ENCODE measurements at regions not wholly inside any gene's neighbourhood (a gene's known extent, or its start where the extent isn't known, plus 50 kb on each side); places are given as distances from the start of the nearest gene placed in this dataset.
"Not testable (repeated sequence)": the region's sequence is repeated elsewhere in the genome, so short reads cannot be mapped to it uniquely, and the experiment has no call there.

GRCh38 chr2:53378791-53379190 is 388.8 kb upstream of the CHAC2 start:
- no peak overlapping the region for H3K27ac Mint-ChIP-seq
- peaks cover 3% of the 10 kb centered on the region for H3K9me3 Mint-ChIP-seq
- DNase-seq (ENCODE audit: low spot score) (no peak), ATAC-seq (no peak)
- H3K4me1 Mint-ChIP-seq (ENCODE audit: low read depth in 2 of 2), result no peaks in the 10 kb centered on the region
- no peak overlapping the region for H3K4me3 Mint-ChIP-seq
- H3K27me3 Mint-ChIP-seq, result no peaks in the 10 kb centered on the region
- H3K36me3 Mint-ChIP-seq, result no peaks in the 10 kb centered on the region

- Mint-ChIP-seq H3K36me3 (no peaks in the 10 kb centered on the region), H3K4me3 (no peak overlapping the region), H3K4me1 (ENCODE audit: low read depth in 2 of 2) (no peaks in the 10 kb centered on the region), H3K27me3 (no peaks in the 10 kb centered on the region), H3K9me3 (peaks cover 7% of the 10 kb centered on the region), H3K27ac (no peak overlapping the region)
- ATAC-seq, result no peak
- DNase-seq (ENCODE audit: low spot score), result no peak
These were observed 394.5 kb upstream of the CHAC2 start for GRCh38 chr2:53373126-53373525.

- no peaks in the 10 kb centered on the region for H3K27me3 Mint-ChIP-seq
- no peaks in the 10 kb centered on the region for H3K4me1 Mint-ChIP-seq (ENCODE audit: low read depth in 2 of 2)
- H3K9me3 Mint-ChIP-seq, result peaks cover 5% of the 10 kb centered on the region
- ATAC-seq (no peak), DNase-seq (ENCODE audit: low spot score) (no peak)
- H3K27ac Mint-ChIP-seq, result no peak overlapping the region
- H3K36me3 Mint-ChIP-seq, result no peaks in the 10 kb centered on the region
- H3K4me3 Mint-ChIP-seq, result no peak overlapping the region
These were observed 401.1 kb upstream of the CHAC2 start for GRCh38 chr2:53366543-53366942.

GRCh38 chr2:53362934-53363333 is 404.7 kb upstream of the CHAC2 start:
- DNase-seq (ENCODE audit: low spot score) (no peak), ATAC-seq (no peak)
- Mint-ChIP-seq H3K27ac (no peak overlapping the region), H3K4me1 (ENCODE audit: low read depth in 2 of 2) (no peaks in the 10 kb centered on the region), H3K9me3 (peaks cover 5% of the 10 kb centered on the region), H3K27me3 (no peaks in the 10 kb centered on the region), H3K36me3 (no peaks in the 10 kb centered on the region), H3K4me3 (no peak overlapping the region)

GRCh38 chr2:53356291-53356905 is 411.2 kb upstream of the CHAC2 start:
- H3K4me3 Mint-ChIP-seq, result no peak overlapping the region
- H3K36me3 Mint-ChIP-seq, result no peaks in the 10 kb centered on the region
- no peak for ATAC-seq
- H3K9me3 Mint-ChIP-seq, result peaks cover 3% of the 10 kb centered on the region
- no peak overlapping the region for H3K27ac Mint-ChIP-seq
- H3K4me1 Mint-ChIP-seq (ENCODE audit: low read depth in 2 of 2), result no peaks in the 10 kb centered on the region
- no peaks in the 10 kb centered on the region for H3K27me3 Mint-ChIP-seq
- no peak for DNase-seq (ENCODE audit: low spot score)

- Mint-ChIP-seq H3K4me3 (no peak overlapping the region), H3K27me3 (no peaks in the 10 kb centered on the region), H3K9me3 (peaks cover 6% of the 10 kb centered on the region), H3K36me3 (no peaks in the 10 kb centered on the region), H3K27ac (no peak overlapping the region), H3K4me1 (ENCODE audit: low read depth in 2 of 2) (no peaks in the 10 kb centered on the region)
- ATAC-seq, result no peak
- DNase-seq (ENCODE audit: low spot score), result no peak
These were observed 414.2 kb upstream of the CHAC2 start for GRCh38 chr2:53353135-53354114.

GRCh38 chr2:53347269-53347668 is 420.3 kb upstream of the CHAC2 start:
- no peaks in the 10 kb centered on the region for H3K36me3 Mint-ChIP-seq
- H3K9me3 Mint-ChIP-seq, result peaks cover 14% of the 10 kb centered on the region

GRCh38 chr2:53342248-53342647 is 425.4 kb upstream of the CHAC2 start:
- no peak for ATAC-seq
- no peak overlapping the region for H3K27ac Mint-ChIP-seq
- peaks cover 13% of the 10 kb centered on the region for H3K9me3 Mint-ChIP-seq
- H3K4me3 Mint-ChIP-seq, result no peak overlapping the region
- H3K27me3 Mint-ChIP-seq, result no peaks in the 10 kb centered on the region
- H3K4me1 Mint-ChIP-seq (ENCODE audit: low read depth in 2 of 2), result no peaks in the 10 kb centered on the region
- no peaks in the 10 kb centered on the region for H3K36me3 Mint-ChIP-seq
- DNase-seq (ENCODE audit: low spot score), result no peak

More at GRCh38 chr2:53347269-53347668, 420.3 kb upstream of the CHAC2 start:
- H3K4me3 Mint-ChIP-seq, result no peak overlapping the region
- H3K27me3 Mint-ChIP-seq, result no peaks in the 10 kb centered on the region
- DNase-seq (ENCODE audit: low spot score), result no peak
- H3K27ac Mint-ChIP-seq, result no peak overlapping the region
- no peaks in the 10 kb centered on the region for H3K4me1 Mint-ChIP-seq (ENCODE audit: low read depth in 2 of 2)
- ATAC-seq, result no peak

GRCh38 chr2:53334610-53335009 is 433.0 kb upstream of the CHAC2 start:
- Mint-ChIP-seq H3K4me1 (ENCODE audit: low read depth in 2 of 2) (no peaks in the 10 kb centered on the region), H3K9me3 (peaks cover 3% of the 10 kb centered on the region), H3K27me3 (no peaks in the 10 kb centered on the region), H3K36me3 (no peaks in the 10 kb centered on the region), H3K27ac (no peak overlapping the region), H3K4me3 (no peak overlapping the region)
- no peak for ATAC-seq
- no peak for DNase-seq (ENCODE audit: low spot score)

- DNase-seq (ENCODE audit: low spot score), result no peak
- no peaks in the 10 kb centered on the region for H3K27me3 Mint-ChIP-seq
- no peaks in the 10 kb centered on the region for H3K36me3 Mint-ChIP-seq
- peaks cover 3% of the 10 kb centered on the region for H3K9me3 Mint-ChIP-seq
- H3K4me1 Mint-ChIP-seq (ENCODE audit: low read depth in 2 of 2), result no peaks in the 10 kb centered on the region
- no peak for ATAC-seq
- no peak overlapping the region for H3K27ac Mint-ChIP-seq
- H3K4me3 Mint-ChIP-seq, result no peak overlapping the region
These were observed 435.9 kb upstream of the CHAC2 start for GRCh38 chr2:53331667-53332066.

GRCh38 chr2:53317861-53318260 is 449.7 kb upstream of the CHAC2 start:
- Mint-ChIP-seq H3K27ac (no peak overlapping the region), H3K4me1 (ENCODE audit: low read depth in 2 of 2) (no peaks in the 10 kb centered on the region), H3K4me3 (no peak overlapping the region), H3K27me3 (no peaks in the 10 kb centered on the region), H3K9me3 (peaks cover 7% of the 10 kb centered on the region), H3K36me3 (no peaks in the 10 kb centered on the region)
- ATAC-seq (no peak), DNase-seq (ENCODE audit: low spot score) (no peak)

- Mint-ChIP-seq H3K9me3 (peaks cover 10% of the 10 kb centered on the region), H3K27ac (no peak overlapping the region), H3K4me3 (no peak overlapping the region), H3K4me1 (ENCODE audit: low read depth in 2 of 2) (no peaks in the 10 kb centered on the region), H3K27me3 (no peaks in the 10 kb centered on the region), H3K36me3 (no peaks in the 10 kb centered on the region)
- DNase-seq (ENCODE audit: low spot score) (no peak), ATAC-seq (no peak)
These were observed 452.5 kb upstream of the CHAC2 start for GRCh38 chr2:53315149-53315548.

- DNase-seq (ENCODE audit: low spot score) (no peak), ATAC-seq (no peak)
- Mint-ChIP-seq H3K4me1 (ENCODE audit: low read depth in 2 of 2) (no peaks in the 10 kb centered on the region), H3K9me3 (peaks cover 10% of the 10 kb centered on the region), H3K27ac (no peak overlapping the region), H3K36me3 (no peaks in the 10 kb centered on the region), H3K27me3 (no peaks in the 10 kb centered on the region), H3K4me3 (no peak overlapping the region)
These were observed 452.9 kb upstream of the CHAC2 start for GRCh38 chr2:53314718-53315117.

- peaks cover 14% of the 10 kb centered on the region for H3K9me3 Mint-ChIP-seq
- not testable (repeated sequence) for H3K27me3 Mint-ChIP-seq; H3K36me3 Mint-ChIP-seq; ATAC-seq; DNase-seq (ENCODE audit: low spot score); H3K4me1 Mint-ChIP-seq (ENCODE audit: low read depth in 2 of 2); H3K4me3 Mint-ChIP-seq; H3K27ac Mint-ChIP-seq
These were observed 454.0 kb upstream of the CHAC2 start for GRCh38 chr2:53313644-53314043.

Measured in natural killer cell treated with Interleukin-12 subunit alpha and Interleukin-12 subunit beta and Interleukin-15 and Interleukin-18, amount 100 ng/mL, for 72 hours (primary cell).